GM18858 (cell line): ENCODE measurements at regions not wholly inside any gene's neighbourhood (a gene's known extent, or its start where the extent isn't known, plus 50 kb on each side); places are given as distances from the start of the nearest gene placed in this dataset.
A peak's percentile ranks its signal among the peaks of the same experiment; 100 is the strongest.

Experiments
- ATAC-seq: cut with Tn5 transposase; IDR thresholded peaks from one replicate; pipeline ENCODE4 v1.9.1; 2021; ENCODE audit not compliant: unreplicated experiment

GRCh38 chr21:43318841-43319781 is 107.8 kb downstream of the SIK1 start:
- no peak for ATAC-seq

GRCh38 chr21:43318368-43318767 is 108.6 kb downstream of the SIK1 start:
- no peak for ATAC-seq

GRCh38 chr21:43317959-43318358 is 109.0 kb downstream of the SIK1 start:
- no peak for ATAC-seq

- ATAC-seq: no peak
These were observed 109.6 kb downstream of the SIK1 start for GRCh38 chr21:43317254-43317748.

- ATAC-seq: no peak
These were observed 110.6 kb downstream of the SIK1 start for GRCh38 chr21:43316156-43316845.

- ATAC-seq: no peak
These were observed 111.4 kb downstream of the SIK1 start for GRCh38 chr21:43315244-43316137.

- ATAC-seq: no peak
These were observed 113.0 kb downstream of the SIK1 start for GRCh38 chr21:43313939-43314405.

GRCh38 chr21:43313221-43313938 is 113.6 kb downstream of the SIK1 start:
- no peak for ATAC-seq

GRCh38 chr21:43312751-43313169 is 114.2 kb downstream of the SIK1 start:
- no peak for ATAC-seq

GRCh38 chr21:43312011-43312410 is 114.9 kb downstream of the SIK1 start:
- ATAC-seq: no peak

GRCh38 chr21:43311301-43311817 is 115.6 kb downstream of the SIK1 start:
- ATAC-seq: no peak

GRCh38 chr21:43308815-43309283 is 118.1 kb downstream of the SIK1 start:
- no peak for ATAC-seq

GRCh38 chr21:43308101-43308814 is 118.7 kb downstream of the SIK1 start:
- no peak for ATAC-seq

- no peak for ATAC-seq
These were observed 119.3 kb downstream of the SIK1 start for GRCh38 chr21:43307677-43308070.

- ATAC-seq: peak; percentile 38
These were observed 119.8 kb downstream of the SIK1 start for GRCh38 chr21:43306911-43307676.

GRCh38 chr21:43306391-43306790 is 120.5 kb downstream of the SIK1 start:
- no peak for ATAC-seq

GRCh38 chr21:43305811-43306311 is 121.1 kb downstream of the SIK1 start:
- no peak for ATAC-seq

GRCh38 chr21:43305336-43305665 is 121.6 kb downstream of the SIK1 start:
- no peak for ATAC-seq
